Lung (tissue), 11 donors: ENCODE measurements at regions not wholly inside any gene's neighbourhood (a gene's known extent, or its start where the extent isn't known, plus 50 kb on each side); places are given as distances from the start of the nearest gene placed in this dataset.

Experiments
- ATAC-seq: fragments of 200-7000 bp; cut with Tn5 transposase; one replicate; pipeline ENCODE4 v1.9.1; 2020; ENCODE audit warnings: moderate number of reproducible peaks; ENCODE audit not compliant: insufficient read depth, low FRiP score
- DNase-seq, 3 donors: peaks; one replicate each; pipeline ENCODE4 v3.0.0-alpha.2; 2013 to 2017
- H3K27ac ChIP-seq, 2 donors: one replicate each; pipeline ENCODE4 v1.5.1; 2013; ENCODE audit warnings: mild to moderate bottlenecking in 2 of 2, moderate library complexity in 2 of 2, control low read depth in 1 of 2, inconsistent platforms in 1 of 2, low read depth in 1 of 2, low read length in 1 of 2
- H3K27me3 ChIP-seq, 3 donors: one replicate each; pipeline ENCODE4 v1.5.1; 2013; ENCODE audit warnings: low read length in 2 of 3; ENCODE audit not compliant: control insufficient read depth in 3 of 3, insufficient read depth in 3 of 3
- H3K36me3 ChIP-seq, 4 donors: one replicate each; pipeline ENCODE4 v1.5.1; 2013; ENCODE audit warnings: low read length in 4 of 4, mild to moderate bottlenecking in 1 of 4, moderate library complexity in 1 of 4; ENCODE audit not compliant: control insufficient read depth in 4 of 4, insufficient read depth in 4 of 4
- H3K4me1 ChIP-seq, 5 donors: one replicate each; pipeline ENCODE4 v1.5.1; 2013; ENCODE audit warnings: low read length in 5 of 5, mild to moderate bottlenecking in 2 of 5, moderate library complexity in 1 of 5; ENCODE audit not compliant: control insufficient read depth in 5 of 5, insufficient read depth in 5 of 5
- H3K4me3 ChIP-seq: one replicate; pipeline ENCODE4 v1.5.1; 2013; ENCODE audit warnings: mild to moderate bottlenecking, control low read depth, moderate library complexity
- H3K9ac ChIP-seq, 2 donors: one replicate each; pipeline ENCODE4 v1.5.1; 2013; ENCODE audit warnings: low read length in 2 of 2, control low read depth in 1 of 2; ENCODE audit not compliant: insufficient read depth in 1 of 2
- H3K9me3 ChIP-seq, 4 donors: one replicate each; pipeline ENCODE4 v1.5.1; 2013; ENCODE audit warnings: low read length in 3 of 4, mild to moderate bottlenecking in 1 of 4, moderate library complexity in 1 of 4; ENCODE audit not compliant: control insufficient read depth in 4 of 4, insufficient read depth in 3 of 4
- WGBS, 2 donors: extraction: QIAGEN DNeasy Blood & Tissue Kit; methylation state at CpG; one replicate each; pipeline ENCODE4 v1.1.7; 2013; 5-methylcytosine and 5-hydroxymethylcytosine counted together
- TF ChIP-seq, protein P1 (sequence below): IDR thresholded peaks from 2 replicates; pipeline ENCODE4 v1.5.1; 2012; ENCODE audit warnings: mild to moderate bottlenecking; ENCODE audit errors: control extremely low read depth, extremely low read depth
- donor health status: control.
- donor health status: control.
- donor health status: Bipolar disorder and iron deficiency.
- donor health status: healthy.
- donor health status: DM: yes; HTN: yes; CAD: no.

DNA sequence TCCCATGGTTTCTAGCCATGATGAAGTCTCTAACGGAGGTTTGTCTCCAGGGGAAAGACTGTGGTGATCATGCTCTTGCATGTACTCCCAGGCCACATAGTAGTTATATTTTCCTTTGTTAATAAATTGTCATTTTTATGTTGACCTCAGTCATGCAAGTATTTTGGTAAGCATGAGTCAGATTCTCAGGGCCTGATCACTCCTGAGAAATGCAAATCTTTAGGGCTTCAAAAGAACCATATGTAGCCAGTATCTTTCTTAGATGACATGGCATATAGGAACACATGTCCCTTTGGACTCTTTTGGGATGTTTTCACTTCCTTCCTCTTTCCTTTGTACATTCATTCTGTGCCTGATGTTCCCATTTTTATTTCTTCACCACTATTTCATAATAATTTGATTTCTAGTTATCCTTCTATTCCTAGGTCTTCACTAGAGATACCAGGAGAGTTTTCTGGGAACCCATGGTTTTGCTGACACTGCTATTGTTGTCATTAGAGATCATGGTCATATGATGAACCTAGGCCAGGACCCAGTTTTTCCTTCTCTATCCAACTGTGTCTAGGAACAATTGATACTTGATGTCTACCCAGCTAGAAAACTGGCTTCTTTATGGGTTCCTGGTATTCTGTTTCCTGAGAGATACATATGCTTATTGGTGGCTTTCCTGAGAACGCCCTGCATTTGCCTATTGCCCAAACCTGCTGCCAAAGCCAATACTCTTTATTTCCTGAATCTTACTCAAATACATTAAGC is 248.1 kb upstream of the NREP start:
- no peaks in the 10 kb centered on the region for H3K27me3 ChIP-seq
- H3K4me3 ChIP-seq, result no peak overlapping the region
- DNase-seq, result no peak
- H3K9ac ChIP-seq, result no peak overlapping the region
- H3K36me3 ChIP-seq, result no peaks in the 10 kb centered on the region
- WGBS, 2 donors, result 84 to 94% methylated on average over 2 of the region's 2 CpGs
- ATAC-seq, result no peak
- TF ChIP-seq, protein P1, sequence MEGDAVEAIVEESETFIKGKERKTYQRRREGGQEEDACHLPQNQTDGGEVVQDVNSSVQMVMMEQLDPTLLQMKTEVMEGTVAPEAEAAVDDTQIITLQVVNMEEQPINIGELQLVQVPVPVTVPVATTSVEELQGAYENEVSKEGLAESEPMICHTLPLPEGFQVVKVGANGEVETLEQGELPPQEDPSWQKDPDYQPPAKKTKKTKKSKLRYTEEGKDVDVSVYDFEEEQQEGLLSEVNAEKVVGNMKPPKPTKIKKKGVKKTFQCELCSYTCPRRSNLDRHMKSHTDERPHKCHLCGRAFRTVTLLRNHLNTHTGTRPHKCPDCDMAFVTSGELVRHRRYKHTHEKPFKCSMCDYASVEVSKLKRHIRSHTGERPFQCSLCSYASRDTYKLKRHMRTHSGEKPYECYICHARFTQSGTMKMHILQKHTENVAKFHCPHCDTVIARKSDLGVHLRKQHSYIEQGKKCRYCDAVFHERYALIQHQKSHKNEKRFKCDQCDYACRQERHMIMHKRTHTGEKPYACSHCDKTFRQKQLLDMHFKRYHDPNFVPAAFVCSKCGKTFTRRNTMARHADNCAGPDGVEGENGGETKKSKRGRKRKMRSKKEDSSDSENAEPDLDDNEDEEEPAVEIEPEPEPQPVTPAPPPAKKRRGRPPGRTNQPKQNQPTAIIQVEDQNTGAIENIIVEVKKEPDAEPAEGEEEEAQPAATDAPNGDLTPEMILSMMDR, result no peak
- H3K4me1 ChIP-seq, result peaks cover 0 to 7% (median 0%) of the 10 kb centered on the region in 5 donors
- H3K27ac ChIP-seq, result no peak overlapping the region
- H3K9me3 ChIP-seq, result no peaks in the 10 kb centered on the region

DNA sequence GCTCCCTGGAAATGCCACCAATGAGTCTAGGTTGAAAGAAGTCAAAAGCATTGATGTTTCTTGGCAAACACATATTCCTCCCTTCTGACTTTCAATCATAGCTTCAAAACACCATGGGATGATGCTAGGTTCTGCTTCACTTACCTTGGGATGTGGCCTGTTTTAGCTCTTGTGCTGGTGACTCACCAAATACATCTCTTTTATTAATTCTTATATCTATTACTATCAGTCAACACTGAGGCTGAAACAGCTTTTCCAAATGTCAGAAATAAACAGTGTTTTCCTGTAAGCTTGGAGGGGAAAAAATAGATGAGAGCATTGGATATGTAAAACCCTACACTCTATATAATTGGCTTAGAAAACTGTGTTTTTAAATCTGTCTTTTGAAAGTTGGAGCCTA is 245.4 kb upstream of the NREP start:
- DNase-seq (no peak), ATAC-seq (no peak)
- Histone ChIP-seq H3K4me3 (no peak overlapping the region), H3K4me1 (peaks cover 0 to 7% (median 0%) of the 10 kb centered on the region in 5 donors), H3K9me3 (no peaks in the 10 kb centered on the region), H3K27ac (no peak overlapping the region), H3K9ac (no peak overlapping the region), H3K27me3 (no peaks in the 10 kb centered on the region), H3K36me3 (no peaks in the 10 kb centered on the region)
- TF ChIP-seq, protein P1, result no peak

DNA sequence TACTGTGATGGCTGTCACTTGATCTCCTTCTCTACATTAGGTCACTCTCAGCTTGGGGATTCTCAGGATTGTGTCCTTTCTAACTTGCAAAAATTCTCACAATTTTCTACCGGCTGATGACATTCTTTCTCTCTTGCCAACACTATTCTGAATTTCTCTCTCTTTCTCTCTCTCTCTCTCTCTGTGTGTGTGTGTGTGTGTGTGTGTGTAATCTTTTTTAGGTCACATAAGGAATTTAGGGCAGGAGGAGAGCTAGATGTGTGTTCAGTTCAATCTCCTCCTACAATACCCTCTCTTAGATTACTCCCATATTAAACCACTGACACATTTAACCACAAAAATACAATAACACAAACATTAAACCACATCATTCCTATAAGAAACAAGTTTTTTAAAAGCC is 242.3 kb upstream of the NREP start:
- no peak for DNase-seq
- Histone ChIP-seq H3K27me3 (no peaks in the 10 kb centered on the region), H3K4me1 (peaks cover 0 to 4% (median 0%) of the 10 kb centered on the region in 5 donors), H3K9ac (no peak overlapping the region), H3K9me3 (no peaks in the 10 kb centered on the region), H3K36me3 (no peaks in the 10 kb centered on the region), H3K4me3 (no peak overlapping the region), H3K27ac (no peak overlapping the region)
- ATAC-seq, result no peak
- WGBS, 2 donors, result 89 to 91% methylated on average over 1 of the region's 1 CpG
- TF ChIP-seq, protein P1, result no peak

DNA sequence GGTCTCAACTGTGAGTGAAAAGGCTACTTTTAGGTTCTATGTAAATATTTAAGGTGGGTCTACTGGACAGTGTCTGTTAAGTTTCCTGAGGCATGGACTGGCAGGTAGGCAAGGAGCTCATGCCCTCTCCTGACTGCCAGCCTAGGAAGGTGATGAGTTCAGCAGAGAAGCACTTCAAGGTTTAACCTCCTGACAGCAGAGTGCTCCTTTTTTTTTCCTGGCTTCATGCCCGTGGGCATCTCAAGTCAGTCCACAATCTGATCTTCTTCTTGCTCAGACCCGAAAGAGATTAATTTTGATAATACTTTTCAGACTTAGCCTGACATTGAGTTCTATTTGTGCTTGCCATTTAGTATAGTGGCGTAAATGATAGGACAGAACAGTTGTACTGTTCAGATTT is 241.9 kb upstream of the NREP start:
- H3K4me1 ChIP-seq, result peaks cover 0 to 4% (median 0%) of the 10 kb centered on the region in 5 donors
- no peaks in the 10 kb centered on the region for H3K36me3 ChIP-seq
- no peak for ATAC-seq
- WGBS, 2 donors, result 69 to 73% methylated on average over 3 of the region's 3 CpGs
- TF ChIP-seq, protein P1, result no peak
- H3K9ac ChIP-seq, result no peak overlapping the region
- no peaks in the 10 kb centered on the region for H3K27me3 ChIP-seq
- no peak for DNase-seq
- H3K27ac ChIP-seq, result no peak overlapping the region
- H3K4me3 ChIP-seq, result no peak overlapping the region
- H3K9me3 ChIP-seq, result no peaks in the 10 kb centered on the region
